BLaER1 treated with 17β-estradiol and CSF1 and Interleukin-3, amounts not matched to agents 10 nM and 100 nM (cell line): ENCODE measurements at regions not wholly inside any gene's neighbourhood (a gene's known extent, or its start where the extent isn't known, plus 50 kb on each side); places are given as distances from the start of the nearest gene placed in this dataset.
"Not testable (repeated sequence)": the region's sequence is repeated elsewhere in the genome, so short reads cannot be mapped to it uniquely, and the experiment has no call there.

Experiments used
- H3K27ac ChIP-seq, 11 experiments: shearing (Covaris generic); formaldehyde crosslinking; 2 replicates each; pipeline ENCODE4 v1.8.1; 2022
- H3K27me3 ChIP-seq, 11 experiments: shearing (Covaris generic); formaldehyde crosslinking; 2 replicates each; pipeline ENCODE4 v1.8.1; 2022
- H3K36me3 ChIP-seq, 11 experiments: shearing (Covaris generic); formaldehyde crosslinking; 2 replicates each; pipeline ENCODE4 v1.8.1; 2022
- H3K4me1 ChIP-seq, 10 experiments: shearing (Covaris generic); formaldehyde crosslinking; 2 replicates each; pipeline ENCODE4 v1.8.1; 2022
- H3K4me2 ChIP-seq, 11 experiments: shearing (Covaris generic); formaldehyde crosslinking; 2 replicates each; pipeline ENCODE4 v1.8.1; 2022
- H3K4me3 ChIP-seq, 10 experiments: shearing (Covaris generic); formaldehyde crosslinking; 2 replicates each; pipeline ENCODE4 v1.8.1; 2022
- H3K9ac ChIP-seq, 11 experiments: shearing (Covaris generic); formaldehyde crosslinking; 2 replicates each; pipeline ENCODE4 v1.8.1; 2022
- H3K9me3 ChIP-seq, 11 experiments: shearing (Covaris generic); formaldehyde crosslinking; replicated peaks in 1 of 11; 2 replicates each; pipeline ENCODE4 v1.8.1; 2022
- H4K20me1 ChIP-seq, 11 experiments: shearing (Covaris generic); formaldehyde crosslinking; 2 replicates each; pipeline ENCODE4 v1.8.1; 2022
- Cebpa-rat ChIP-seq, 11 experiments: shearing (Covaris generic); IDR thresholded peaks; 2 replicates each; pipeline ENCODE4 v1.8.1; 2022

- Histone ChIP-seq H3K4me1 (peaks cover 0 to 25% (median 19%) of the 10 kb centered on the region in 10 experiments; a peak in 16 of 20 replicates), H3K4me3 (no peak overlapping the region), H3K9me3 (no peaks in the 10 kb centered on the region), H3K27me3 (peaks cover 2 to 97% (median 60%) of the 10 kb centered on the region in 11 experiments; a peak in 19 of 22 replicates), H3K27ac (no peak overlapping the region), H3K9ac (no peak overlapping the region), H3K36me3 (no peaks in the 10 kb centered on the region), H3K4me2 (no peak overlapping the region), H4K20me1 (peaks cover 0 to 54% (median 4%) of the 10 kb centered on the region in 11 experiments; a peak in 13 of 22 replicates)
- no peak for TF ChIP-seq Cebpa-rat (IDR thresholded peaks at IDR 0.05)
Observed at GRCh38 chr15:70519004-70519365, 244.4 kb downstream of the UACA start.

- TF ChIP-seq Cebpa-rat (IDR thresholded peaks at IDR 0.05): no peak
Observed at GRCh38 chr15:70518201-70519003, 245.0 kb downstream of the UACA start.

GRCh38 chr15:70517194-70517590, 246.2 kb downstream of the UACA start:
- Histone ChIP-seq H3K4me1 (peaks cover 0 to 8% (median 4%) of the 10 kb centered on the region in 10 experiments; a peak in 11 of 20 replicates), H3K36me3 (no peaks in the 10 kb centered on the region), H3K4me2 (no peak overlapping the region), H3K4me3 (no peak overlapping the region), H3K9ac (no peak overlapping the region), H3K9me3 (peaks cover 0 to 8% (median 4%) of the 10 kb centered on the region in 11 experiments; a peak in 10 of 22 replicates), H3K27me3 (peaks cover 0 to 95% (median 45%) of the 10 kb centered on the region in 11 experiments; a peak in 17 of 22 replicates), H3K27ac (no peak overlapping the region), H4K20me1 (peaks cover 0 to 41% (median 0%) of the 10 kb centered on the region in 11 experiments; a peak in 10 of 22 replicates)
- no peak for TF ChIP-seq Cebpa-rat (IDR thresholded peaks at IDR 0.05)

More at GRCh38 chr15:70518201-70519003, 245.0 kb downstream of the UACA start:
- Histone ChIP-seq H3K4me3 (no peak overlapping the region), H3K36me3 (no peaks in the 10 kb centered on the region), H3K27me3 (peaks cover 0 to 97% (median 55%) of the 10 kb centered on the region in 11 experiments; a peak in 18 of 22 replicates), H3K4me1 (peaks cover 0 to 20% (median 14%) of the 10 kb centered on the region in 10 experiments; a peak in 14 of 20 replicates), H3K9me3 (no peaks in the 10 kb centered on the region), H3K27ac (no peak overlapping the region), H4K20me1 (peaks cover 0 to 48% (median 0%) of the 10 kb centered on the region in 11 experiments; a peak in 10 of 22 replicates), H3K4me2 (no peak overlapping the region), H3K9ac (no peak overlapping the region)

GRCh38 chr15:70516408-70517193, 246.8 kb downstream of the UACA start:
- Histone ChIP-seq H3K36me3 (no peaks in the 10 kb centered on the region), H3K9me3 (peaks cover 0 to 14% (median 9%) of the 10 kb centered on the region in 11 experiments; a peak in 11 of 22 replicates), H3K4me1 (peaks cover 0 to 2% (median 0%) of the 10 kb centered on the region in 10 experiments; a peak in 2 of 20 replicates), H3K4me2 (no peak overlapping the region), H3K4me3 (no peak overlapping the region), H3K9ac (no peak overlapping the region), H3K27ac (no peak overlapping the region), H4K20me1 (peaks cover 0 to 39% (median 0%) of the 10 kb centered on the region in 11 experiments; a peak in 10 of 22 replicates), H3K27me3 (peaks cover 0 to 95% (median 39%) of the 10 kb centered on the region in 11 experiments; a peak in 17 of 22 replicates)
- no peak for TF ChIP-seq Cebpa-rat (IDR thresholded peaks at IDR 0.05)

- Histone ChIP-seq H3K36me3 (no peaks in the 10 kb centered on the region), H3K27me3 (peaks cover 0 to 82% (median 19%) of the 10 kb centered on the region in 11 experiments; a peak in 16 of 22 replicates), H4K20me1 (peaks cover 0 to 28% (median 0%) of the 10 kb centered on the region in 11 experiments; a peak in 7 of 22 replicates), H3K4me2 (no peak overlapping the region), H3K9me3 (peaks cover 20 to 35% (median 29%) of the 10 kb centered on the region in 11 experiments), H3K4me3 (no peak overlapping the region), H3K27ac (no peak overlapping the region), H3K9ac (no peak overlapping the region), H3K4me1 (peaks cover 0 to 8% (median 5%) of the 10 kb centered on the region in 10 experiments; a peak in 14 of 20 replicates)
- no peak for TF ChIP-seq Cebpa-rat (IDR thresholded peaks at IDR 0.05)
Observed at GRCh38 chr15:70514251-70514650, 249.1 kb downstream of the UACA start.

- no peak for TF ChIP-seq Cebpa-rat (IDR thresholded peaks at IDR 0.05)
- H3K9me3 ChIP-seq: peaks cover 22 to 36% (median 30%) of the 10 kb centered on the region in 11 experiments
- H3K36me3 ChIP-seq: no peaks in the 10 kb centered on the region
Observed at GRCh38 chr15:70513819-70514218, 249.5 kb downstream of the UACA start.

GRCh38 chr15:70512772-70513362, 250.5 kb downstream of the UACA start:
- Histone ChIP-seq H3K9ac (no peak overlapping the region), H3K4me3 (no peak overlapping the region), H3K27me3 (peaks cover 0 to 68% (median 15%) of the 10 kb centered on the region in 11 experiments; a peak in 15 of 22 replicates), H3K36me3 (no peaks in the 10 kb centered on the region), H3K4me2 (no peak overlapping the region), H3K27ac (no peak overlapping the region), H3K9me3 (peaks cover 22 to 38% (median 30%) of the 10 kb centered on the region in 11 experiments), H3K4me1 (peaks cover 0 to 22% (median 14%) of the 10 kb centered on the region in 10 experiments; a peak in 14 of 20 replicates), H4K20me1 (peaks cover 0 to 20% (median 0%) of the 10 kb centered on the region in 11 experiments; a peak in 6 of 22 replicates)
- TF ChIP-seq Cebpa-rat (IDR thresholded peaks at IDR 0.05): no peak

More at GRCh38 chr15:70513819-70514218, 249.5 kb downstream of the UACA start:
- Histone ChIP-seq H3K4me2 (no peak overlapping the region), H3K4me1 (peaks cover 0 to 12% (median 9%) of the 10 kb centered on the region in 10 experiments; a peak in 14 of 20 replicates), H3K9ac (no peak overlapping the region), H3K27me3 (peaks cover 0 to 78% (median 17%) of the 10 kb centered on the region in 11 experiments; a peak in 16 of 22 replicates), H3K4me3 (no peak overlapping the region), H3K27ac (no peak overlapping the region), H4K20me1 (peaks cover 0 to 28% (median 0%) of the 10 kb centered on the region in 11 experiments; a peak in 7 of 22 replicates)

GRCh38 chr15:70511972-70512587, 251.3 kb downstream of the UACA start:
- H3K36me3 ChIP-seq, H3K27ac ChIP-seq, H3K4me3 ChIP-seq, H3K4me2 ChIP-seq, H3K9ac ChIP-seq: not testable (repeated sequence)
- H3K4me1 ChIP-seq: peaks cover 0 to 30% (median 14%) of the 10 kb centered on the region in 10 experiments; a peak in 14 of 20 replicates
- H3K27me3 ChIP-seq: peaks cover 3 to 61% (median 18%) of the 10 kb centered on the region in 11 experiments; a peak in 17 of 22 replicates
- peaks cover 22 to 41% (median 32%) of the 10 kb centered on the region in 11 experiments for H3K9me3 ChIP-seq
- H4K20me1 ChIP-seq: peaks cover 0 to 12% (median 0%) of the 10 kb centered on the region in 11 experiments; a peak in 5 of 22 replicates
